Stimulated activated CD8-positive, alpha-beta memory T cell treated with anti-CD3 and anti-CD28 coated beads, Interleukin-12 subunit alpha, Interleukin-12 subunit beta, amount 100 ng/mL, for 4 hours (primary cell): ENCODE measurements at regions not wholly inside any gene's neighbourhood (a gene's known extent, or its start where the extent isn't known, plus 50 kb on each side); places are given as distances from the start of the nearest gene placed in this dataset.
"Not testable (repeated sequence)": the region's sequence is repeated elsewhere in the genome, so short reads cannot be mapped to it uniquely, and the experiment has no call there.

Experiments
- DNase-seq: peaks from one replicate; pipeline ENCODE4 v3.0.0-alpha.2; 2020; ENCODE audit warnings: low read depth

GRCh38 chr1:185434721-185435120, 117.7 kb upstream of the IVNS1ABP start:
- DNase-seq: no peak

- DNase-seq: no peak
Observed at GRCh38 chr1:185433667-185434066, 116.6 kb upstream of the IVNS1ABP start.

GRCh38 chr1:185432948-185433347, 115.9 kb upstream of the IVNS1ABP start:
- DNase-seq: no peak

GRCh38 chr1:185431612-185432011, 114.6 kb upstream of the IVNS1ABP start:
- no peak for DNase-seq

- DNase-seq: not testable (repeated sequence)
Observed at GRCh38 chr1:185429668-185430067, 112.6 kb upstream of the IVNS1ABP start.

- no peak for DNase-seq
Observed at GRCh38 chr1:185427776-185428175, 110.7 kb upstream of the IVNS1ABP start.

GRCh38 chr1:185427264-185427663, 110.2 kb upstream of the IVNS1ABP start:
- no peak for DNase-seq

GRCh38 chr1:185426848-185427247, 109.8 kb upstream of the IVNS1ABP start:
- no peak for DNase-seq

- no peak for DNase-seq
Observed at GRCh38 chr1:185425163-185425562, 108.1 kb upstream of the IVNS1ABP start.

GRCh38 chr1:185421485-185422107, 104.6 kb upstream of the IVNS1ABP start:
- DNase-seq: no peak

GRCh38 chr1:185420588-185421081, 103.6 kb upstream of the IVNS1ABP start:
- no peak for DNase-seq

- no peak for DNase-seq
Observed at GRCh38 chr1:185419718-185420117, 102.7 kb upstream of the IVNS1ABP start.

- DNase-seq: no peak
Observed at GRCh38 chr1:185418472-185418871, 101.4 kb upstream of the IVNS1ABP start.

GRCh38 chr1:185412385-185413087, 95.5 kb upstream of the IVNS1ABP start:
- DNase-seq: no peak

GRCh38 chr1:185409763-185410528, 92.9 kb upstream of the IVNS1ABP start:
- DNase-seq: no peak

- DNase-seq: no peak
Observed at GRCh38 chr1:185409345-185409744, 92.3 kb upstream of the IVNS1ABP start.

- DNase-seq: no peak
Observed at GRCh38 chr1:185408700-185409270, 91.7 kb upstream of the IVNS1ABP start.

- no peak for DNase-seq
Observed at GRCh38 chr1:185406691-185407009, 89.6 kb upstream of the IVNS1ABP start.

GRCh38 chr1:185406006-185406690, 89.1 kb upstream of the IVNS1ABP start:
- no peak for DNase-seq

- no peak for DNase-seq
Observed at GRCh38 chr1:185404907-185405568, 88.0 kb upstream of the IVNS1ABP start.

GRCh38 chr1:185404291-185404690, 87.2 kb upstream of the IVNS1ABP start:
- DNase-seq: no peak

GRCh38 chr1:185402930-185403329, 85.9 kb upstream of the IVNS1ABP start:
- no peak for DNase-seq
